H9 (cell line): ENCODE measurements at regions not wholly inside any gene's neighbourhood (a gene's known extent, or its start where the extent isn't known, plus 50 kb on each side); places are given as distances from the start of the nearest gene placed in this dataset.

ENCODE experiments used
- DNase-seq: peaks from one replicate; pipeline ENCODE4 v3.0.0-alpha.2; 2017
- H2AFZ ChIP-seq: one replicate; pipeline ENCODE4 v1.6.1; 2013; ENCODE audit warnings: mild to moderate bottlenecking, low read length, control low read depth, moderate library complexity
- H2AK5ac ChIP-seq: 2 replicates; pipeline ENCODE4 v1.6.1; 2013; ENCODE audit warnings: low read length, control low read depth, mixed read lengths; ENCODE audit not compliant: insufficient read length
- H2BK120ac ChIP-seq: one replicate; pipeline ENCODE4 v1.6.1; 2013; ENCODE audit warnings: low read depth, mild to moderate bottlenecking, low read length, control low read depth, inconsistent platforms; ENCODE audit not compliant: poor library complexity, severe bottlenecking
- H2BK12ac ChIP-seq: 2 replicates; pipeline ENCODE4 v1.6.1; 2013; ENCODE audit warnings: low read length, control low read depth, mixed read lengths, low read depth; ENCODE audit not compliant: insufficient read length
- H2BK15ac ChIP-seq: 2 replicates; pipeline ENCODE4 v1.6.1; 2013; ENCODE audit warnings: low read depth, low read length, control low read depth
- H2BK20ac ChIP-seq: one replicate; pipeline ENCODE4 v1.6.1; 2013; ENCODE audit warnings: low read depth, mild to moderate bottlenecking, low read length, control low read depth, inconsistent platforms; ENCODE audit not compliant: poor library complexity, severe bottlenecking
- H2BK5ac ChIP-seq: 2 replicates; pipeline ENCODE4 v1.6.1; 2013; ENCODE audit warnings: low read length, control low read depth, mixed read lengths; ENCODE audit not compliant: insufficient read length
- H3K14ac ChIP-seq: 2 replicates; pipeline ENCODE4 v1.6.1; 2013; ENCODE audit warnings: low read length, control low read depth; ENCODE audit not compliant: insufficient read depth
- H3K18ac ChIP-seq: 2 replicates; pipeline ENCODE4 v1.6.1; 2013; ENCODE audit warnings: low read depth, mild to moderate bottlenecking, mixed read lengths, low read length, control low read depth; ENCODE audit not compliant: insufficient read length
- H3K23ac ChIP-seq: 2 replicates; pipeline ENCODE4 v1.6.1; 2013; ENCODE audit warnings: low read length, control low read depth, mixed read lengths, low read depth; ENCODE audit not compliant: insufficient read length
- H3K23me2 ChIP-seq: 2 replicates; pipeline ENCODE4 v1.6.1; 2013; ENCODE audit warnings: low read depth, mild to moderate bottlenecking, mixed read lengths, low read length, control low read depth; ENCODE audit not compliant: insufficient read length, poor library complexity, severe bottlenecking
- H3K27ac ChIP-seq: 2 replicates; pipeline ENCODE4 v1.5.1; 2013; ENCODE audit warnings: low read length, control low read depth, mixed read lengths, low read depth; ENCODE audit not compliant: insufficient read length
- H3K27me3 ChIP-seq: 2 replicates; pipeline ENCODE4 v1.6.1; 2013; ENCODE audit warnings: low read length, control low read depth, inconsistent platforms; ENCODE audit not compliant: insufficient read depth
- H3K4ac ChIP-seq: 2 replicates; pipeline ENCODE4 v1.6.1; 2013; ENCODE audit warnings: low read depth, mild to moderate bottlenecking, control low read depth, inconsistent platforms, low read length, moderate library complexity
- H3K4me1 ChIP-seq: 2 replicates; pipeline ENCODE4 v1.6.1; 2013; ENCODE audit warnings: low read length, control low read depth, inconsistent platforms; ENCODE audit not compliant: insufficient read depth
- H3K4me2 ChIP-seq: 2 replicates; pipeline ENCODE4 v1.6.1; 2013; ENCODE audit warnings: low read length, control low read depth, mixed read lengths; ENCODE audit not compliant: insufficient read length, insufficient read depth
- H3K56ac ChIP-seq: 2 replicates; pipeline ENCODE4 v1.6.1; 2013; ENCODE audit warnings: low read depth, mild to moderate bottlenecking, mixed read lengths, low read length, control low read depth; ENCODE audit not compliant: insufficient read length
- H3K79me1 ChIP-seq: 2 replicates; pipeline ENCODE4 v1.6.1; 2013; ENCODE audit warnings: low read depth, mild to moderate bottlenecking, moderate library complexity, low read length, control low read depth, inconsistent platforms; ENCODE audit not compliant: insufficient read depth, poor library complexity, severe bottlenecking
- H3K79me2 ChIP-seq: 2 replicates; pipeline ENCODE4 v1.6.1; 2013; ENCODE audit warnings: low read length, control low read depth, inconsistent platforms; ENCODE audit not compliant: insufficient read depth
- H3K9ac ChIP-seq: 2 replicates; pipeline ENCODE4 v1.6.1; 2013; ENCODE audit warnings: low read length, control low read depth, mixed read lengths; ENCODE audit not compliant: insufficient read length; ENCODE audit errors: extremely low read depth
- H3K9me3 ChIP-seq: one replicate; pipeline ENCODE4 v1.6.1; 2013; ENCODE audit warnings: low read depth, low read length, inconsistent platforms; ENCODE audit not compliant: control insufficient read depth
- H3T11ph ChIP-seq: one replicate; pipeline ENCODE4 v1.6.1; 2013; ENCODE audit warnings: mild to moderate bottlenecking, low read length, control low read depth, inconsistent platforms
- H4K20me1 ChIP-seq: one replicate; pipeline ENCODE4 v1.6.1; 2013; ENCODE audit not compliant: control insufficient read depth, insufficient read length, insufficient read depth
- H4K5ac ChIP-seq: 2 replicates; pipeline ENCODE4 v1.6.1; 2013; ENCODE audit warnings: low read depth, mild to moderate bottlenecking, mixed read lengths, low read length, control low read depth; ENCODE audit not compliant: insufficient read length
- H4K8ac ChIP-seq: replicated peaks from 2 replicates; pipeline ENCODE4 v1.6.1; 2013; ENCODE audit warnings: low read length, control low read depth, mixed read lengths, low read depth; ENCODE audit not compliant: insufficient read length
- H4K91ac ChIP-seq: 2 replicates; pipeline ENCODE4 v1.6.1; 2013; ENCODE audit warnings: low read depth, mild to moderate bottlenecking, moderate library complexity, mixed read lengths, low read length, control low read depth; ENCODE audit not compliant: insufficient read length
- H3K27ac Mint-ChIP-seq, 3 experiments: 2 replicates in 2 of 3; 3 replicates in 1 of 3; pipeline ENCODE4 v1.8.0; 2020 to 2021; ENCODE audit warnings: mixed read lengths in 3 of 3, mild to moderate bottlenecking in 1 of 3, moderate library complexity in 1 of 3
- H3K27me3 Mint-ChIP-seq: 2 replicates; pipeline ENCODE4 v1.8.0; 2021; ENCODE audit warnings: low read depth, mild to moderate bottlenecking, moderate library complexity, mixed read lengths
- H3K36me3 Mint-ChIP-seq, 3 experiments: 2 replicates in 2 of 3; 3 replicates in 1 of 3; pipeline ENCODE4 v1.8.0; 2020 to 2021; ENCODE audit warnings: low read depth in 3 of 3, mixed read lengths in 3 of 3; ENCODE audit not compliant: insufficient read depth in 1 of 3
- H3K4me1 Mint-ChIP-seq, 2 experiments: 2 replicates each; pipeline ENCODE4 v1.8.0; 2020; ENCODE audit warnings: mixed read lengths in 2 of 2
- H3K4me3 Mint-ChIP-seq, 2 experiments: 2 replicates in 1 of 2; 3 replicates in 1 of 2; pipeline ENCODE4 v1.8.0; 2020 to 2021; ENCODE audit warnings: mild to moderate bottlenecking in 2 of 2, mixed read lengths in 2 of 2, moderate library complexity in 1 of 2
- H3K9me3 Mint-ChIP-seq, 2 experiments: 2 replicates in 1 of 2; 3 replicates in 1 of 2; pipeline ENCODE4 v1.8.0; 2020; ENCODE audit warnings: mild to moderate bottlenecking in 2 of 2, mixed read lengths in 2 of 2, moderate library complexity in 1 of 2
- CTCF ChIP-seq: fragments of 200-600 bp; sonication (generic); conservative IDR thresholded peaks from 3 replicates; pipeline ENCODE4 v1.8.0; 2021; ENCODE audit warnings: antibody characterized with exemption, mild to moderate bottlenecking
- WGBS: extraction: QIAGEN DNeasy Blood & Tissue Kit; methylation state at CpG from one replicate; pipeline ENCODE4 v1.1.7; 2013; ENCODE audit warnings: missing lambda C conversion rate, low lambda C conversion rate, mixed read lengths; ENCODE audit not compliant: insufficient read length; ENCODE audit errors: extremely low coverage; 5-methylcytosine and 5-hydroxymethylcytosine counted together

- Histone ChIP-seq H2AFZ (no peak overlapping the region), H3K27ac (no peak overlapping the region), H2BK120ac (no peak overlapping the region), H3K56ac (no peak overlapping the region), H4K8ac (no peak overlapping the region), H3T11ph (no peak overlapping the region), H3K79me1 (no peaks in the 10 kb centered on the region), H2BK15ac (no peak overlapping the region), H2AK5ac (no peak overlapping the region), H3K27me3 (no peaks in the 10 kb centered on the region), H4K91ac (no peak overlapping the region), H3K9ac (no peak overlapping the region), H2BK20ac (no peak overlapping the region), H2BK12ac (no peak overlapping the region), H3K79me2 (no peaks in the 10 kb centered on the region), H3K4me2 (no peak overlapping the region), H4K5ac (no peak overlapping the region), H3K14ac (no peak overlapping the region), H3K4ac (no peak overlapping the region), H3K18ac (no peak overlapping the region), H3K4me1 (no peaks in the 10 kb centered on the region), H4K20me1 (no peaks in the 10 kb centered on the region), H3K23ac (no peak overlapping the region), H2BK5ac (no peak overlapping the region), H3K23me2 (no peaks in the 10 kb centered on the region), H3K9me3 (no peaks in the 10 kb centered on the region)
- H3K9me3 Mint-ChIP-seq, result no peaks in the 10 kb centered on the region
- H3K4me3 Mint-ChIP-seq, result no peak overlapping the region
- DNase-seq, result no peak
- peaks cover 9% of the 10 kb centered on the region; the same call in 1 of the 2 replicates for H3K27me3 Mint-ChIP-seq
- WGBS, result no CpG with 5 or more reads among the region's 3 CpGs
- no peak overlapping the region for H3K27ac Mint-ChIP-seq
- no peak for TF ChIP-seq CTCF
- peaks cover 4 to 11% of the 10 kb centered on the region in 2 experiments; a peak in 3 of 4 replicates for H3K4me1 Mint-ChIP-seq
- H3K36me3 Mint-ChIP-seq, result no peaks in the 10 kb centered on the region
Measured at GRCh38 chr1:201606096-201606495, 67.2 kb downstream of the NAV1 start.
